ENCODE measurements at regions not wholly inside any gene's neighbourhood (a gene's known extent, or its start where the extent isn't known, plus 50 kb on each side); places are given as distances from the start of the nearest gene placed in this dataset.
"Not testable (repeated sequence)": the region's sequence is repeated elsewhere in the genome, so short reads cannot be mapped to it uniquely, and the experiment has no call there.

- H3K79me1 ChIP-seq (ENCODE audit: low read depth in 1 of 2, low read length in 2 of 2); H3K4me3 ChIP-seq (ENCODE audit: insufficient read depth, low read depth, low read length); H3K9ac ChIP-seq (ENCODE audit: low read depth, low read length); BruUV-seq (replicated peaks); H4K8ac ChIP-seq (ENCODE audit: low read depth in 2 of 2, low read length in 2 of 2); H3K4me1 ChIP-seq (ENCODE audit: control insufficient read depth, insufficient read depth, low read length); H4K5ac ChIP-seq (ENCODE audit: low read depth, low read length); POLR2A ChIA-PET (ENCODE audit: unreplicated experiment); H2AK9ac ChIP-seq (replicated peaks; ENCODE audit: low read depth, low read length, poor library complexity); H3K27me3 ChIP-seq (ENCODE audit: control insufficient read depth, insufficient read depth, low read length); dilution Hi-C loops (cut with HindIII; ENCODE audit: low sequenced_read_pairs, unreplicated experiment); H2AFZ ChIP-seq (replicated peaks; ENCODE audit: low read length, poor library complexity); H3K23ac ChIP-seq (ENCODE audit: low read depth, low read length); H4K20me1 ChIP-seq (ENCODE audit: insufficient read depth, low read length); H3K18ac ChIP-seq (ENCODE audit: low read depth, low read length); ATAC-seq (ENCODE audit: low read depth); H3K9me1 ChIP-seq (ENCODE audit: insufficient read depth, low read length); H2AK5ac ChIP-seq (ENCODE audit: low read depth, low read length); H3K36me3 ChIP-seq (ENCODE audit: control insufficient read depth, insufficient read depth, low read length); in situ Hi-C loops (cut with MboI; ENCODE audit: low sequenced_read_pairs); DNase-seq; H3K9me3 ChIP-seq (ENCODE audit: control insufficient read depth, insufficient read depth, low read length); H4K91ac ChIP-seq (ENCODE audit: insufficient read depth, low read depth, low read length); H2BK5ac ChIP-seq (ENCODE audit: low read depth, low read length, poor library complexity, severe bottlenecking); CTCF ChIA-PET; H3K4me2 ChIP-seq (ENCODE audit: low read depth, low read length); intact Hi-C loops (cut with micrococcal nuclease); H3K56ac ChIP-seq (ENCODE audit: extremely low read depth, insufficient read depth, low read length); H3K4ac ChIP-seq (ENCODE audit: low read depth, low read length); H3K14ac ChIP-seq (replicated peaks; ENCODE audit: low read depth, low read length); H2BK20ac ChIP-seq (ENCODE audit: low read depth, low read length); H2BK15ac ChIP-seq (ENCODE audit: low read depth, low read length); H2BK120ac ChIP-seq (ENCODE audit: low read depth, low read length); H3K27ac ChIP-seq (ENCODE audit: insufficient read depth, low read length): not testable (repeated sequence)
- WGBS, 2 experiments (ENCODE audit: extremely low coverage in 2 of 2, insufficient read length in 1 of 2) = no CpG with 5 or more reads among the region's 3 CpGs
Observed at GRCh38 chr7:93658163-93658562, 83.6 kb upstream of the CALCR start.

Data from IMR-90 (cell line).